Activated naive CD8-positive, alpha-beta T cell treated with anti-CD3 and anti-CD28 coated beads, Interleukin-2, amount 10 ng/mL, durations not matched to agents 7 days and 5 days (primary cell): ENCODE measurements at regions not wholly inside any gene's neighbourhood (a gene's known extent, or its start where the extent isn't known, plus 50 kb on each side); places are given as distances from the start of the nearest gene placed in this dataset.
"Not testable (repeated sequence)": the region's sequence is repeated elsewhere in the genome, so short reads cannot be mapped to it uniquely, and the experiment has no call there.

Experiments used
- ATAC-seq: fragments of 150-1000 bp; cut with Tn5 transposase; one replicate; pipeline ENCODE4 v1.10.0; 2021; ENCODE audit warnings: low read depth, moderate library complexity
- POLR2A ChIA-PET: fragments of 350-600 bp; sonication (Branson Sonifier 250); formaldehyde crosslinking; loops from one replicate; lab custom pipeline; 2021; ENCODE audit warnings: antibody characterized with exemption; lab: Charles Lee
- DNase-seq: peaks from one replicate; pipeline ENCODE4 v3.0.0; 2021
- H3K27ac Mint-ChIP-seq: one replicate; pipeline ENCODE4 v1.8.0; 2022; ENCODE audit warnings: mild to moderate bottlenecking, mixed read lengths
- H3K27me3 Mint-ChIP-seq: one replicate; pipeline ENCODE4 v1.8.0; 2022; ENCODE audit warnings: mild to moderate bottlenecking, moderate library complexity, mixed read lengths
- H3K36me3 Mint-ChIP-seq: one replicate; pipeline ENCODE4 v1.8.0; 2021; ENCODE audit warnings: mild to moderate bottlenecking, mixed read lengths
- H3K4me1 Mint-ChIP-seq: one replicate; pipeline ENCODE4 v1.8.0; 2021; ENCODE audit warnings: mixed read lengths
- H3K4me3 Mint-ChIP-seq: one replicate; pipeline ENCODE4 v1.8.0; 2022; ENCODE audit warnings: mild to moderate bottlenecking, moderate library complexity, mixed read lengths
- H3K9me3 Mint-ChIP-seq: one replicate; pipeline ENCODE4 v1.8.0; 2021; ENCODE audit warnings: mixed read lengths

- not testable (repeated sequence) for H3K27me3 Mint-ChIP-seq, H3K27ac Mint-ChIP-seq, H3K9me3 Mint-ChIP-seq, ATAC-seq, H3K4me3 Mint-ChIP-seq, H3K36me3 Mint-ChIP-seq, DNase-seq, H3K4me1 Mint-ChIP-seq
- POLR2A ChIA-PET, result interaction anchor here (1.2 kb wide), 1 partner anchor 9 kb away, joined by 3 read pairs; no protein-coding TSS in a partner anchor
These were observed 115.8 kb downstream of the RTP5 start for GRCh38 chr2:241985161-241985985.

GRCh38 chr2:241985986-241986329 is 116.4 kb downstream of the RTP5 start:
- no peak overlapping the region for H3K27ac Mint-ChIP-seq

GRCh38 chr2:241986836-241987641 is 117.5 kb downstream of the RTP5 start:
- Mint-ChIP-seq H3K27me3 (no peaks in the 10 kb centered on the region), H3K27ac (no peak overlapping the region), H3K4me3 (no peak overlapping the region), H3K36me3 (peaks cover 3% of the 10 kb centered on the region), H3K9me3 (peaks cover 3% of the 10 kb centered on the region), H3K4me1 (peaks cover 4% of the 10 kb centered on the region)
- DNase-seq (no peak), ATAC-seq (no peak)
- POLR2A ChIA-PET, result no interaction called here

More at GRCh38 chr2:241985986-241986329, 116.4 kb downstream of the RTP5 start:
- no peaks in the 10 kb centered on the region for H3K27me3 Mint-ChIP-seq
- DNase-seq, result no peak
- POLR2A ChIA-PET, result no interaction called here
- peaks cover 4% of the 10 kb centered on the region for H3K4me1 Mint-ChIP-seq
- H3K4me3 Mint-ChIP-seq, result no peak overlapping the region
- H3K9me3 Mint-ChIP-seq, result peaks cover 3% of the 10 kb centered on the region
- peaks cover 3% of the 10 kb centered on the region for H3K36me3 Mint-ChIP-seq
- ATAC-seq, result no peak

- POLR2A ChIA-PET, result no interaction called here
- H3K9me3 Mint-ChIP-seq, result peaks cover 3% of the 10 kb centered on the region
- H3K27me3 Mint-ChIP-seq, result no peaks in the 10 kb centered on the region
- H3K4me1 Mint-ChIP-seq, result peaks cover 4% of the 10 kb centered on the region
- H3K4me3 Mint-ChIP-seq, result no peak overlapping the region
- no peak for DNase-seq
- no peak for ATAC-seq
- H3K27ac Mint-ChIP-seq, result no peak overlapping the region
- peaks cover 3% of the 10 kb centered on the region for H3K36me3 Mint-ChIP-seq
These were observed 118.2 kb downstream of the RTP5 start for GRCh38 chr2:241987726-241988125.

GRCh38 chr2:241988146-241988545 is 118.6 kb downstream of the RTP5 start:
- no peak overlapping the region for H3K27ac Mint-ChIP-seq
- H3K4me1 Mint-ChIP-seq, result peaks cover 4% of the 10 kb centered on the region
- no peak overlapping the region for H3K4me3 Mint-ChIP-seq
- no peak for ATAC-seq
- no peak for DNase-seq
- POLR2A ChIA-PET, result no interaction called here
- H3K9me3 Mint-ChIP-seq, result peaks cover 3% of the 10 kb centered on the region
- H3K36me3 Mint-ChIP-seq, result peaks cover 3% of the 10 kb centered on the region
- H3K27me3 Mint-ChIP-seq, result no peaks in the 10 kb centered on the region

GRCh38 chr2:241989074-241989473 is 119.5 kb downstream of the RTP5 start:
- POLR2A ChIA-PET, result no interaction called here
- Mint-ChIP-seq H3K27ac (no peak overlapping the region), H3K27me3 (no peaks in the 10 kb centered on the region), H3K4me3 (no peak overlapping the region), H3K36me3 (peaks cover 3% of the 10 kb centered on the region), H3K4me1 (peaks cover 4% of the 10 kb centered on the region), H3K9me3 (peaks cover 3% of the 10 kb centered on the region)
- DNase-seq (no peak), ATAC-seq (no peak)

GRCh38 chr2:241990466-241990865 is 120.9 kb downstream of the RTP5 start:
- no peak overlapping the region for H3K27ac Mint-ChIP-seq
- no peaks in the 10 kb centered on the region for H3K27me3 Mint-ChIP-seq
- DNase-seq, result no peak
- H3K36me3 Mint-ChIP-seq, result peaks cover 3% of the 10 kb centered on the region
- H3K9me3 Mint-ChIP-seq, result peaks cover 3% of the 10 kb centered on the region
- no peak overlapping the region for H3K4me3 Mint-ChIP-seq
- POLR2A ChIA-PET, result no interaction called here
- ATAC-seq, result no peak
- peaks cover 3% of the 10 kb centered on the region for H3K4me1 Mint-ChIP-seq

- ATAC-seq (no peak), DNase-seq (no peak)
- H3K27ac Mint-ChIP-seq, result no peak overlapping the region
- POLR2A ChIA-PET, result no interaction called here
- no peaks in the 10 kb centered on the region for H3K4me1 Mint-ChIP-seq
- H3K36me3 Mint-ChIP-seq, result peaks cover 3% of the 10 kb centered on the region
- H3K27me3 Mint-ChIP-seq, result no peaks in the 10 kb centered on the region
- no peak overlapping the region for H3K4me3 Mint-ChIP-seq
- H3K9me3 Mint-ChIP-seq, result peaks cover 3% of the 10 kb centered on the region
These were observed 121.8 kb downstream of the RTP5 start for GRCh38 chr2:241991299-241991698.

- POLR2A ChIA-PET, result no interaction called here
- no peak for ATAC-seq
- H3K27me3 Mint-ChIP-seq, result no peaks in the 10 kb centered on the region
- peaks cover 2% of the 10 kb centered on the region for H3K36me3 Mint-ChIP-seq
- H3K4me3 Mint-ChIP-seq, result no peak overlapping the region
- no peaks in the 10 kb centered on the region for H3K9me3 Mint-ChIP-seq
- H3K27ac Mint-ChIP-seq, result no peak overlapping the region
- no peaks in the 10 kb centered on the region for H3K4me1 Mint-ChIP-seq
- no peak for DNase-seq
These were observed 123.2 kb downstream of the RTP5 start for GRCh38 chr2:241992753-241993152.

GRCh38 chr2:241993386-241994005 is 124.0 kb downstream of the RTP5 start:
- no peaks in the 10 kb centered on the region for H3K9me3 Mint-ChIP-seq
- H3K27me3 Mint-ChIP-seq, result no peaks in the 10 kb centered on the region
- peaks cover 2% of the 10 kb centered on the region for H3K36me3 Mint-ChIP-seq
- DNase-seq (no peak), ATAC-seq (no peak)
- H3K4me1 Mint-ChIP-seq, result no peaks in the 10 kb centered on the region
- no peak overlapping the region for H3K4me3 Mint-ChIP-seq
- POLR2A ChIA-PET, result no interaction called here
- H3K27ac Mint-ChIP-seq, result no peak overlapping the region

- Mint-ChIP-seq H3K36me3 (peaks cover 2% of the 10 kb centered on the region), H3K27ac (no peak overlapping the region)
- POLR2A ChIA-PET, result no interaction called here
These were observed 124.6 kb downstream of the RTP5 start for GRCh38 chr2:241994086-241994485.

GRCh38 chr2:241994556-241995213 is 125.2 kb downstream of the RTP5 start:
- no peaks in the 10 kb centered on the region for H3K4me1 Mint-ChIP-seq
- H3K27ac Mint-ChIP-seq, result no peak overlapping the region

More at GRCh38 chr2:241994086-241994485, 124.6 kb downstream of the RTP5 start:
- no peaks in the 10 kb centered on the region for H3K27me3 Mint-ChIP-seq
- H3K4me3 Mint-ChIP-seq, result no peak overlapping the region
- DNase-seq, result no peak
- no peak for ATAC-seq
- H3K9me3 Mint-ChIP-seq, result no peaks in the 10 kb centered on the region
- H3K4me1 Mint-ChIP-seq, result no peaks in the 10 kb centered on the region

GRCh38 chr2:241996100-241996499 is 126.6 kb downstream of the RTP5 start:
- Mint-ChIP-seq H3K4me1 (no peaks in the 10 kb centered on the region), H3K36me3 (no peaks in the 10 kb centered on the region), H3K27ac (no peak overlapping the region), H3K9me3 (no peaks in the 10 kb centered on the region), H3K27me3 (no peaks in the 10 kb centered on the region), H3K4me3 (no peak overlapping the region)
- POLR2A ChIA-PET, result no interaction called here
- ATAC-seq (no peak), DNase-seq (no peak)

More at GRCh38 chr2:241994556-241995213, 125.2 kb downstream of the RTP5 start:
- H3K9me3 Mint-ChIP-seq, result no peaks in the 10 kb centered on the region
- H3K27me3 Mint-ChIP-seq, result no peaks in the 10 kb centered on the region
- no peak for ATAC-seq
- POLR2A ChIA-PET, result no interaction called here
- H3K4me3 Mint-ChIP-seq, result no peak overlapping the region
- H3K36me3 Mint-ChIP-seq, result peaks cover 2% of the 10 kb centered on the region
- no peak for DNase-seq
